ENCODE measurements at regions not wholly inside any gene's neighbourhood (a gene's known extent, or its start where the extent isn't known, plus 50 kb on each side); places are given as distances from the start of the nearest gene placed in this dataset.

- DNase-seq, result no peak
These were observed 184.1 kb downstream of the MBOAT1 start for GRCh38 chr6:20028143-20028542.

DNA sequence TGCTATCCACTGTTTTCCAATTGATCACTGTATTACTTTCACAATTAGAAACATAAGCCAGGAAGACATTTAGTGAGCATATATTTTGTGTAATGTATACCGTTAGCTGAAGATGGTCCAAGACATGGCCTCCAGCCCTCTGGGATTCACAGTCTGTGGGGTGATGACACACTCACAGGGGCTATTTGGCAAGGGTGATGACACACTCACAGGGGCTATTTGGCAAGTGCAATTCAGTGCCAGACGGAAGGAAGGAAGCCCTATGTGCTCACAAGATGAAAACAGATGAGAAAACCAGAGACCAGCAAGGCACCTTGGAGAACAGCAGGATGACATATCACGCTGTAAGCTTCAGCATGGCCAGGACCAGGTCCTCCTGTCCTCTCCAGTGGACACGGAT, 183.7 kb downstream of the MBOAT1 start:
- DNase-seq, result no peak

DNA sequence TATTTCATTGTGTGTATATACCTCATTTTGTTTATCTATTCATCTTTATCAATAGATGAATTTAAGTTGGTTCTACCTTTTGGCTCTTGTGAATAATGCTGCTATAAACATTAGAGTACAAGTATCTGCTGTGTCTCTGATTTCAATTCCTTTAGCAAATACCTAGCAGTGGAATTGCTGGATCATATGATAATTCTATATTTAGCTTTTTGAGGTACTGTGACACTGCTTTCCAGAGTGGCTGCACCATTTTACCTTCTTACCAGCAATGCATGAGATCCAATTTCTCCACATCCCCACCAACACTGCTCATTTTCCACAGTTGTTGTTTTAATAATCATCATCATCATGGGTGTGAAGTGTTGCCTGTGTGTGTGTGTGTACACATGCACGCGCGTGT, 182.3 kb downstream of the MBOAT1 start:
- no peak for DNase-seq

- DNase-seq, result no peak
These were observed 180.9 kb downstream of the MBOAT1 start for GRCh38 chr6:20031342-20031741.

- no peak for DNase-seq
These were observed 178.4 kb downstream of the MBOAT1 start for GRCh38 chr6:20033697-20034407.

DNA sequence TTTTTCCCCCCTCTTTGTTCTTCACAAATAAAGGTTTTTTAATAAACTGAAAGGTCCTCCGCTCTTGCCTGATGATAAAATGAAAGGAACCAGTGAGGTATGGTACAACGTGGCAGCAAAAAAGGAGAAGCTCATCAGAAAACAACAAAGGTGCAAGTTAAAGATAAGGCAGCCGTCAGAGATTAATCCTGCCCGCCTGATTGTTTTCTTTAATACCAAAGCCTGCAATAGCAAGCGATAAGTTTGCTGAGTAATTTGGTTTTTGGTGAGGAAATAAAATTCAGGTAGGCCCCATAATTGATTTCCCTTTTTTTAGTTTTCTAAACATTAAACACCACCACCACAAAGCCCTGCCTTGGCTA, 177.9 kb downstream of the MBOAT1 start:
- no peak for DNase-seq

GRCh38 chr6:20036141-20036677, 176.1 kb downstream of the MBOAT1 start:
- no peak for DNase-seq

DNA sequence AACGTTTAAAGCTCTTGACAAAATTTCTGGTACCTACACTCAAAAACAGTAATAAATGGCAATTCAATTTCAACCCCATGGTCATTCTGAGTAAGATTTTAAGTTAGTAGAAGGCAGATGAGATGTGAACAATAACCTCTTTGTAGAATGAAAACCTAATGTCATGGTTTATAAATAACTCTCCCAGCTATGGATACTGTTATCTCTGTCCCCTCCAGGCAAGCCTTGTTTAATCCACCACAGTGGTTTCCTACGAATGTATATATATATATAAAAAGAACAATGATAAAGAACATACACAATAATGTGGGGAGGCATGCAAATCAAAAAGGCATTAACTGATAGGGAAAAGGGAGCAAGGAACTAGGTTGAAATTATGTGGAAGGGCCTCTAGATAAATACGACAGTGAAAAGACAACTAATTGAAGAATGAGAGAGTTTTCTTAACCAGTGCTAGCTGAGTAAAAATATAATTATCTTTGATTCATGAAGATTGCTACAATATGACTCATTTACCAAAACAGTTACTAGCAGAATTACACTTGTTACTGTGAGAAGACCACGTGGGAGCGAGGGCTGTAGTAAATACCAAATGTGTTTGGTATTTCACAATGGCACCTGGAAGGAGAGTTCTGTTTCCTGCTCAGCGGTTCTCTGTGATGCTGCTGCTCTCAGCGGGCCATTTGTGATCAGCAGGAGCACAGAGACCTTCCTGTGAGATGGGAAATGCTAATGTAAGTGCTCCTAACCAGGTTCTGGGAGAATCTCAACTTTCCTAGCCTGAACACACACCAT, 173.7 kb downstream of the MBOAT1 start:
- DNase-seq, result no peak

DNA sequence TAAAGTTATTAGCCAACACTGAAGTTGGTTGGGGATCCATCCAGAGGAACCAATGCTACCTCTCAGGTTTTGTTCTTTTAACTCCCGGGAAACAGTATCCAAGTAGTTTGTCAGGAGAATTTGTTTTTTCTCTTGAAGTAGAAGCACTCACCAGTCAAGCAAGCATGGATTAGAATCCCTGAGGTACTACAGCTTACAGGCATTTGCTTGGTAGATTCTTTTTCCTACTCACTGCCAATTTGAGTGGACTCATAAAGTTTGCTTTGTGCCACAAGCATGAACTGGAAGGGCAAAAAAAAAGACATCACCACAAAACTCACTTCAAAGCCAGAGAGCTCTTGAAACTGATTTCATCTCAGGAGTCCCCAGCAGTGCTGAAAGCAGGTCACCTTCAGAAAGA, 167.4 kb downstream of the MBOAT1 start:
- no peak for DNase-seq
